ENCODE measurements at regions not wholly inside any gene's neighbourhood (a gene's known extent, or its start where the extent isn't known, plus 50 kb on each side); places are given as distances from the start of the nearest gene placed in this dataset.

DNA sequence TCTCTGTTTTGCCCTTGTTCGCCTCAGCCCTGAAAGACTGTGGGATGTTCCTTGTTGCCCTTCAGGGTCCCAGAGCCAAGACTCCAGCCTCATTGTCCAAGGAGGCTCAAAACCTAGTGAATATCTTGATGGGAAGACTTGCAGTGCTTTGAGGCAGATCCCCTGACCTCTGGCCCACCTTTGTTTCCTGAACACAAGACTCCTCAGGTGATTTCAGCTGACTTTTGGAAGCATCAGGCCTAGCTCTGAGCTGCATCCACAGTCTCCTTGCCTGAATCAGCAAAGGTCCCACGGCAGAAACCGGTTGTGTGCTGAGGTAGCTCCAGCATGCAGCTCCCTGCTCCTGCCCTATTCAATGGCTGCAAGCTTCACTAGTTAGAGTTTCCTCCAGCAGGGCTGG, 159.3 kb upstream of the B3GAT1 start:
- H3K4me1 Mint-ChIP-seq (ENCODE audit: low read depth): no peaks in the 10 kb centered on the region
- no peaks in the 10 kb centered on the region for H3K9me3 Mint-ChIP-seq (ENCODE audit: low read depth)
- no peak overlapping the region for H3K4me3 Mint-ChIP-seq (ENCODE audit: unreplicated experiment)
- TF ChIP-seq, protein P1, sequence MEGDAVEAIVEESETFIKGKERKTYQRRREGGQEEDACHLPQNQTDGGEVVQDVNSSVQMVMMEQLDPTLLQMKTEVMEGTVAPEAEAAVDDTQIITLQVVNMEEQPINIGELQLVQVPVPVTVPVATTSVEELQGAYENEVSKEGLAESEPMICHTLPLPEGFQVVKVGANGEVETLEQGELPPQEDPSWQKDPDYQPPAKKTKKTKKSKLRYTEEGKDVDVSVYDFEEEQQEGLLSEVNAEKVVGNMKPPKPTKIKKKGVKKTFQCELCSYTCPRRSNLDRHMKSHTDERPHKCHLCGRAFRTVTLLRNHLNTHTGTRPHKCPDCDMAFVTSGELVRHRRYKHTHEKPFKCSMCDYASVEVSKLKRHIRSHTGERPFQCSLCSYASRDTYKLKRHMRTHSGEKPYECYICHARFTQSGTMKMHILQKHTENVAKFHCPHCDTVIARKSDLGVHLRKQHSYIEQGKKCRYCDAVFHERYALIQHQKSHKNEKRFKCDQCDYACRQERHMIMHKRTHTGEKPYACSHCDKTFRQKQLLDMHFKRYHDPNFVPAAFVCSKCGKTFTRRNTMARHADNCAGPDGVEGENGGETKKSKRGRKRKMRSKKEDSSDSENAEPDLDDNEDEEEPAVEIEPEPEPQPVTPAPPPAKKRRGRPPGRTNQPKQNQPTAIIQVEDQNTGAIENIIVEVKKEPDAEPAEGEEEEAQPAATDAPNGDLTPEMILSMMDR (IDR thresholded peaks at IDR 0.05): no peak
- DNase-seq (ENCODE audit: low spot score): no peak
- peaks cover 13% of the 10 kb centered on the region for H3K27me3 Mint-ChIP-seq (ENCODE audit: low read depth)
- H3K36me3 Mint-ChIP-seq (ENCODE audit: low read depth): no peaks in the 10 kb centered on the region
- no peak overlapping the region for H3K27ac Mint-ChIP-seq (ENCODE audit: unreplicated experiment)

DNA sequence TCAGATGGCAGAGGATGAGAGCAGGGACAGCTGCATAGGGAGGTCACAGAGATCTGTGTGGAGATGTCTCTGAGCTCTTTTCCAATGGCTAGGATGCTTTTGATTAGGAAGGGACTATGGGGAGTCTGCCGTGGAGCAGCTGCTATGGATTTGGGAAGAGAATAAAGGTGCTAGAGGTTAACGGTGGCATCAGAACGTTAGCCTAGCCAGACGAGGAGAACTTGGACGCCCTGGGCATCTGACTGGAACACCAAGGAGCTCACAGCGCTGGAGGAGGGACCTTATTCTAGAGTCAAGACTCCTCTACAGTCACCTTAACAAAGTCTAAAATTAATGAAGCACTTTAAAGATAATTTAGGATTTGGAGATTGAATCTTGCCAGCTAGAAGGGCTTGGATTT, 157.2 kb upstream of the B3GAT1 start:
- H3K27ac Mint-ChIP-seq (ENCODE audit: unreplicated experiment): no peak overlapping the region
- H3K9me3 Mint-ChIP-seq (ENCODE audit: low read depth): no peaks in the 10 kb centered on the region
- TF ChIP-seq, protein P1 (IDR thresholded peaks at IDR 0.05): no peak
- no peaks in the 10 kb centered on the region for H3K4me1 Mint-ChIP-seq (ENCODE audit: low read depth)
- no peak for DNase-seq (ENCODE audit: low spot score)
- H3K27me3 Mint-ChIP-seq (ENCODE audit: low read depth): peaks cover 8% of the 10 kb centered on the region
- no peak overlapping the region for H3K4me3 Mint-ChIP-seq (ENCODE audit: unreplicated experiment)
- no peaks in the 10 kb centered on the region for H3K36me3 Mint-ChIP-seq (ENCODE audit: low read depth)

DNA sequence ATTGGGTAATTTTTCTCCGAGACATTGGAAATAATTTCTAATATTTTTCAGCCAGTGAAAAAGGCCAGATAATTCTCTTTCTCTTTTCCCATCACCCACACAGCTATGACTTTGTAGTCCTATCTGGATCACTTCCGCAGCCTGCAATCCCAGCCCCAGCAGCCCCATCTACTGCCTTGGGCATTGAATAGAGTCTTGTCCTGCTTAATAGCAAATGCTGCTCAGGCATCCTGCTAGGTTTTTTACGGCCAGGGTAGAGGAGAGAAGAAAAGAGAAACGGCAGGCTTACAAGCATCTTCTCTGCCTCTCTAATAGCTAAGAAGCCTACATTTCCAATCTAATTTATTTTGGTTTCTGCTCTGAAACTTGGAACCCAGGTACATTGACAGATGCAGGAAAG, 154.3 kb upstream of the B3GAT1 start:
- peaks cover 3% of the 10 kb centered on the region for H3K27me3 Mint-ChIP-seq (ENCODE audit: low read depth)
- H3K4me1 Mint-ChIP-seq (ENCODE audit: low read depth): no peaks in the 10 kb centered on the region
- H3K27ac Mint-ChIP-seq (ENCODE audit: unreplicated experiment): no peak overlapping the region
- H3K9me3 Mint-ChIP-seq (ENCODE audit: low read depth): no peaks in the 10 kb centered on the region
- DNase-seq (ENCODE audit: low spot score): no peak
- TF ChIP-seq, protein P1 (IDR thresholded peaks at IDR 0.05): no peak
- no peak overlapping the region for H3K4me3 Mint-ChIP-seq (ENCODE audit: unreplicated experiment)
- no peaks in the 10 kb centered on the region for H3K36me3 Mint-ChIP-seq (ENCODE audit: low read depth)

DNA sequence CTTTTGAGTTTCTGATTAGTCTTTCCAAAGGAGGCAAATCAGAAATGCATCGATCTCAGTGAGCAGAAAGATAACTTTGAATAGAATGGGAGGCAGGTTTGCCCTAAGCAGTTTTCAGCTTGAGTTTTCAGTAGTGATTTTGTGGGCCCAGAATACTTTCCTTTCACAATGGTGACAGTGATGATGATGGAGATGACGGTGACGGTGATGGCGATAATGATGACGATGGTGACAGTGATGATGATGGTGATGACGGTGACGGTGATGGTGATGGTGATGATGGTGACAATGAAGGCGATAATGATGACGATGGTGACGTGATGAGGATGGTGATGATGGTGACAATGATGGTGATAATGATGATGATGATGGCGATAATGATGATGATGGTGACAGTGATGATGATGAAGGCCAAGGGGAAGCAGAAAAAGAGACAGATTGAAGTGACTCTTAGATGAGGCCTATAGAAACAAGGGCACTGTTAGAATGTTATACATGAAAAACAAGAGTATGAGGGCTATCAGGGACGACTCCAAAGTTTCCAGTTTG, 153.4 kb upstream of the B3GAT1 start:
- peaks cover 3% of the 10 kb centered on the region for H3K27me3 Mint-ChIP-seq (ENCODE audit: low read depth)
- H3K27ac Mint-ChIP-seq (ENCODE audit: unreplicated experiment): no peak overlapping the region
- TF ChIP-seq, protein P1 (IDR thresholded peaks at IDR 0.05): no peak
- H3K36me3 Mint-ChIP-seq (ENCODE audit: low read depth): no peaks in the 10 kb centered on the region
- H3K4me3 Mint-ChIP-seq (ENCODE audit: unreplicated experiment): no peak overlapping the region
- H3K4me1 Mint-ChIP-seq (ENCODE audit: low read depth): peaks cover 4% of the 10 kb centered on the region
- DNase-seq (ENCODE audit: low spot score): no peak
- H3K9me3 Mint-ChIP-seq (ENCODE audit: low read depth): no peaks in the 10 kb centered on the region

DNA sequence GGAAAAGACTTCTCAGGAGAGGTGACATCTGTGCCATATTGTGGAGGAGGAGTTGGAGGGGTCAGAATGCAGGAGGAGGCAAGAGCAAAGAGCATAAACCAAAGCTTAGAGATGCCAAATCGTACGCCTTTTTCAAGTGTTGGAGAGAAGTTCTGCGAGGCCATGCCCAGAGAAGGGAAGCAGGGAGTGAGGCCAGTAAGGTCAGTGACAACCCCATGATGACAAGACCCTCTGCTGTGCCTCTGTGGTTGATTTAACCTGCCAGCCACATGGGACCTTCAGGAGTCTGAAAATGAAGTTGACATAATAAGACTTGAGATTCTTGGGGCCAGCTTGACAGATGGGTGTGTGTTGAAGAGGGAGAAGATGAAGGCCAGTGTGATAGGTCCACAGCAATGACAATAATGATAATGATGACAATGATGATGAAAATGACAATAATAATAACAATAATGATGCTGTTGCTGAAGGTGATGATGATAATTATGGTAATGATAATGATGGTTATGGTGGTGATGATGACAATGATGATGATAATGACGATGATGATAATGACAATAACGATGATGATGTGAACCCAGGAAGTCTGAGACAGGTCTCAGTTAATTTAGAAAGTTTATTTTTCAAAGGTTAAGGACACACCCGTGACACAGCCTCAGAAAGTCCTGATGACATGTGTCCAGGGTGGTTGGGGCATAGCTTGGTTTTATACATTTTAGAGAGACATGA, 152.6 kb upstream of the B3GAT1 start:
- no peak overlapping the region for H3K4me3 Mint-ChIP-seq (ENCODE audit: unreplicated experiment)
- H3K9me3 Mint-ChIP-seq (ENCODE audit: low read depth): no peaks in the 10 kb centered on the region
- no peaks in the 10 kb centered on the region for H3K36me3 Mint-ChIP-seq (ENCODE audit: low read depth)
- H3K4me1 Mint-ChIP-seq (ENCODE audit: low read depth): peaks cover 8% of the 10 kb centered on the region
- H3K27me3 Mint-ChIP-seq (ENCODE audit: low read depth): peaks cover 3% of the 10 kb centered on the region
- peak; percentile 17 for DNase-seq (ENCODE audit: low spot score)
- H3K27ac Mint-ChIP-seq (ENCODE audit: unreplicated experiment): no peak overlapping the region
- TF ChIP-seq, protein P1 (IDR thresholded peaks at IDR 0.05): no peak

All from chondrocyte (in vitro differentiated cells).